Activated CD8-positive, alpha-beta memory T cell treated with anti-CD3 and anti-CD28 coated beads, Interleukin-2, amount 50 U/mL, for 24 hours (primary cell): ENCODE measurements at regions not wholly inside any gene's neighbourhood (a gene's known extent, or its start where the extent isn't known, plus 50 kb on each side); places are given as distances from the start of the nearest gene placed in this dataset.

ENCODE experiments used
- DNase-seq: peaks from one replicate; pipeline ENCODE4 v3.0.0-alpha.2; 2020; ENCODE audit errors: extremely low read depth

- no peak for DNase-seq
These were observed 1165.3 kb downstream of the EFNB2 start for GRCh38 chr13:105370011-105370650.

- DNase-seq, result no peak
These were observed 1166.7 kb downstream of the EFNB2 start for GRCh38 chr13:105368781-105369180.

GRCh38 chr13:105365831-105366230, 1169.6 kb downstream of the EFNB2 start:
- no peak for DNase-seq

- no peak for DNase-seq
These were observed 1170.4 kb downstream of the EFNB2 start for GRCh38 chr13:105365021-105365550.

- DNase-seq, result no peak
These were observed 1171.3 kb downstream of the EFNB2 start for GRCh38 chr13:105364191-105364590.

- DNase-seq, result no peak
These were observed 1171.9 kb downstream of the EFNB2 start for GRCh38 chr13:105363261-105364190.

GRCh38 chr13:105353654-105354053, 1181.8 kb downstream of the EFNB2 start:
- no peak for DNase-seq

- no peak for DNase-seq
These were observed 1186.3 kb downstream of the EFNB2 start for GRCh38 chr13:105349082-105349723.

GRCh38 chr13:105346141-105346775, 1189.2 kb downstream of the EFNB2 start:
- no peak for DNase-seq

GRCh38 chr13:105345730-105346129, 1189.7 kb downstream of the EFNB2 start:
- no peak for DNase-seq

- DNase-seq, result no peak
These were observed 1190.3 kb downstream of the EFNB2 start for GRCh38 chr13:105345131-105345530.

GRCh38 chr13:105343134-105343806, 1192.2 kb downstream of the EFNB2 start:
- DNase-seq, result no peak

- DNase-seq, result no peak
These were observed 1193.1 kb downstream of the EFNB2 start for GRCh38 chr13:105342281-105342820.

GRCh38 chr13:105341758-105342157, 1193.7 kb downstream of the EFNB2 start:
- DNase-seq, result no peak

- no peak for DNase-seq
These were observed 1194.2 kb downstream of the EFNB2 start for GRCh38 chr13:105341256-105341655.

- no peak for DNase-seq
These were observed 1195.3 kb downstream of the EFNB2 start for GRCh38 chr13:105340061-105340606.

- DNase-seq, result no peak
These were observed 1196.7 kb downstream of the EFNB2 start for GRCh38 chr13:105338773-105339172.

- no peak for DNase-seq
These were observed 1197.5 kb downstream of the EFNB2 start for GRCh38 chr13:105338006-105338405.

- no peak for DNase-seq
These were observed 1198.5 kb downstream of the EFNB2 start for GRCh38 chr13:105336706-105337576.

- no peak for DNase-seq
These were observed 1201.3 kb downstream of the EFNB2 start for GRCh38 chr13:105334211-105334610.
